OCI-LY3 (cell line): ENCODE measurements at regions not wholly inside any gene's neighbourhood (a gene's known extent, or its start where the extent isn't known, plus 50 kb on each side); places are given as distances from the start of the nearest gene placed in this dataset.

Source experiments
- H2AFZ ChIP-seq: fragments of 200-600, 300-600 bp; shearing (Covaris generic); 2 replicates; pipeline ENCODE4 v1.6.0; 2014; ENCODE audit warnings: antibody characterized with exemption, low read depth, low read length
- H3K27ac ChIP-seq: fragments of 200-600, 300-600 bp; sonication (generic); 2 replicates; pipeline ENCODE4 v1.5.1; 2014; ENCODE audit warnings: mild to moderate bottlenecking, low read length, moderate library complexity, mixed read lengths
- H3K27me3 ChIP-seq: fragments of 200-600, 300-600 bp; sonication (generic); 2 replicates; pipeline ENCODE4 v1.6.1; 2014; ENCODE audit warnings: low read depth, low read length, mixed read lengths
- H3K36me3 ChIP-seq: fragments of 200-600, 300-600 bp; sonication (generic); replicated peaks from 2 replicates; pipeline ENCODE3; 2014; ENCODE audit warnings: low read depth, low read length, mixed read lengths
- H3K4me1 ChIP-seq: fragments of 300-600, 200-600 bp; sonication (generic); 2 replicates; pipeline ENCODE4 v1.6.1; 2014; ENCODE audit warnings: low read length, mixed read lengths
- H3K4me2 ChIP-seq: fragments of 200-600, 300-600 bp; sonication (generic); 2 replicates; pipeline ENCODE4 v1.6.1; 2014; ENCODE audit warnings: low read length, mixed read lengths
- H3K4me3 ChIP-seq: fragments of 300-600, 200-600 bp; sonication (generic); 2 replicates; pipeline ENCODE4 v1.5.1; 2014; ENCODE audit warnings: antibody characterized with exemption, mild to moderate bottlenecking, low read length, moderate library complexity
- H3K79me2 ChIP-seq: fragments of 300-600, 200-600 bp; shearing (Covaris generic); 2 replicates; pipeline ENCODE4 v1.6.1; 2014; ENCODE audit warnings: mild to moderate bottlenecking, low read length, mixed read lengths
- H3K9ac ChIP-seq: fragments of 300-600, 200-600 bp; shearing (Covaris generic); 2 replicates; pipeline ENCODE4 v1.6.0; 2014; ENCODE audit warnings: mild to moderate bottlenecking, low read length, moderate library complexity
- H3K9me3 ChIP-seq: fragments of 200-600, 300-600 bp; shearing (Covaris generic); 2 replicates; pipeline ENCODE4 v1.6.1; 2014; ENCODE audit warnings: low read length, mixed read lengths; ENCODE audit not compliant: insufficient read depth
- H4K20me1 ChIP-seq: fragments of 200-600, 300-600 bp; sonication (generic); 2 replicates; pipeline ENCODE4 v1.6.1; 2016; ENCODE audit warnings: low read length, mixed read lengths; ENCODE audit not compliant: insufficient read depth
- CTCF ChIP-seq: fragments of 200-600, 300-600 bp; sonication (generic); IDR thresholded peaks from 2 replicates; pipeline ENCODE4 v1.5.1; 2014; ENCODE audit warnings: antibody characterized with exemption, low read length, low read depth
- EZH2phosphoT487 ChIP-seq: fragments of 200-600 bp; shearing (Covaris generic); IDR thresholded peaks from 2 replicates; pipeline ENCODE4 v1.6.1; 2018; ENCODE audit warnings: antibody characterized with exemption, mixed run types, low read depth

- H3K27me3 ChIP-seq = no peaks in the 10 kb centered on the region
- H3K36me3 ChIP-seq = peaks cover 20% of the 10 kb centered on the region
- H3K79me2 ChIP-seq = no peaks in the 10 kb centered on the region
- H4K20me1 ChIP-seq = no peaks in the 10 kb centered on the region
- H3K4me1 ChIP-seq = peaks cover 16% of the 10 kb centered on the region
- H3K4me3 ChIP-seq = no peak overlapping the region; the same call in 1 of the 2 replicates
- peak overlapping the region; percentile 48 for H3K4me2 ChIP-seq
- no peak overlapping the region for H2AFZ ChIP-seq
- TF ChIP-seq EZH2phosphoT487 (no peak), CTCF (no peak)
- H3K9ac ChIP-seq = peak overlapping the region; percentile 35
- no peaks in the 10 kb centered on the region for H3K9me3 ChIP-seq
- H3K27ac ChIP-seq = peak overlapping the region; percentile 82
These were observed 308.9 kb upstream of the RUNX1 start for GRCh38 chr21:35358008-35358407.

- H2AFZ ChIP-seq = no peak overlapping the region
- H3K9me3 ChIP-seq = no peaks in the 10 kb centered on the region
- H4K20me1 ChIP-seq = no peaks in the 10 kb centered on the region
- no peaks in the 10 kb centered on the region for H3K27me3 ChIP-seq
- no peaks in the 10 kb centered on the region for H3K79me2 ChIP-seq
- peak overlapping the region; percentile 82 for H3K27ac ChIP-seq
- TF ChIP-seq EZH2phosphoT487 (no peak), CTCF (no peak)
- H3K4me2 ChIP-seq = peak overlapping the region; percentile 48
- peaks cover 23% of the 10 kb centered on the region for H3K36me3 ChIP-seq
- peak overlapping the region; percentile 35; the same call in 1 of the 2 replicates for H3K9ac ChIP-seq
- peaks cover 16% of the 10 kb centered on the region for H3K4me1 ChIP-seq
- H3K4me3 ChIP-seq = no peak overlapping the region
These were observed 308.1 kb upstream of the RUNX1 start for GRCh38 chr21:35357041-35357780.

- no peaks in the 10 kb centered on the region for H4K20me1 ChIP-seq
- no peak overlapping the region for H3K4me2 ChIP-seq
- peaks cover 23% of the 10 kb centered on the region for H3K36me3 ChIP-seq
- no peak overlapping the region for H2AFZ ChIP-seq
- no peaks in the 10 kb centered on the region for H3K79me2 ChIP-seq
- peaks cover 32% of the 10 kb centered on the region for H3K4me1 ChIP-seq
- no peaks in the 10 kb centered on the region for H3K9me3 ChIP-seq
- H3K27me3 ChIP-seq = no peaks in the 10 kb centered on the region
- H3K9ac ChIP-seq = no peak overlapping the region
- H3K27ac ChIP-seq = no peak overlapping the region
- no peak overlapping the region for H3K4me3 ChIP-seq
- TF ChIP-seq CTCF = no peak
- TF ChIP-seq EZH2phosphoT487 = no peak
These were observed 305.0 kb upstream of the RUNX1 start for GRCh38 chr21:35354078-35354477.

- TF ChIP-seq CTCF = no peak
- TF ChIP-seq EZH2phosphoT487 = no peak
- Histone ChIP-seq H3K9me3 (no peaks in the 10 kb centered on the region), H3K27ac (no peak overlapping the region), H2AFZ (no peak overlapping the region), H3K9ac (no peak overlapping the region), H3K4me1 (peaks cover 22% of the 10 kb centered on the region), H3K4me3 (no peak overlapping the region), H4K20me1 (no peaks in the 10 kb centered on the region), H3K4me2 (no peak overlapping the region), H3K36me3 (peaks cover 23% of the 10 kb centered on the region), H3K79me2 (no peaks in the 10 kb centered on the region), H3K27me3 (no peaks in the 10 kb centered on the region)
These were observed 303.7 kb upstream of the RUNX1 start for GRCh38 chr21:35352793-35353192.
